Prostate gland (tissue), 2 donors: ENCODE measurements at regions not wholly inside any gene's neighbourhood (a gene's known extent, or its start where the extent isn't known, plus 50 kb on each side); places are given as distances from the start of the nearest gene placed in this dataset.
"Not testable (repeated sequence)": the region's sequence is repeated elsewhere in the genome, so short reads cannot be mapped to it uniquely, and the experiment has no call there.

ENCODE experiments used
- DNase-seq: peaks from one replicate; pipeline ENCODE4 v3.0.0-alpha.2; 2019; ENCODE audit warnings: low spot score
- H3K27ac ChIP-seq, 2 donors: fragments of 200-600 bp; sonication (generic); 2 replicates each; pipeline ENCODE4 v1.5.1; 2017 to 2019
- H3K27me3 ChIP-seq: fragments of 200-600 bp; sonication (generic); replicated peaks from 2 replicates; pipeline ENCODE4 v1.5.1; 2019; ENCODE audit not compliant: insufficient read depth
- H3K36me3 ChIP-seq, 2 donors: fragments of 200-600 bp; sonication (generic); 1 replicate in 1 of 2; 2 replicates in 1 of 2; pipeline versions ENCODE4 v1.5.1 to v1.8.1; 2017 to 2019
- H3K4me1 ChIP-seq: fragments of 200-600 bp; sonication (generic); replicated peaks from 2 replicates; pipeline ENCODE4 v1.5.1; 2019
- H3K4me3 ChIP-seq, 2 donors: fragments of 200-600 bp; sonication (generic); 2 replicates each; pipeline ENCODE4 v1.5.1; 2017 to 2019
- H3K9me3 ChIP-seq: fragments of 200-600 bp; sonication (generic); 2 replicates; pipeline ENCODE4 v1.5.1; 2017
- CTCF ChIP-seq, 4 experiments: fragments of 200-600 bp in 2 of 4; fragments of 450-650 bp in 2 of 4; sonication (generic) in 2 of 4; IDR thresholded peaks; 1 replicate in 3 of 4; 2 replicates in 1 of 4; pipeline ENCODE4 v1.5.1; 2016 to 2019; ENCODE audit warnings: antibody characterized with exemption in 4 of 4, mild to moderate bottlenecking in 2 of 4, moderate library complexity in 2 of 4
- POLR2A ChIP-seq: fragments of 450-650 bp; IDR thresholded peaks from one replicate; pipeline ENCODE4 v1.6.1; 2016; ENCODE audit warnings: antibody characterized with exemption, mild to moderate bottlenecking
- POLR2AphosphoS5 ChIP-seq: sonication (generic); formaldehyde crosslinking; IDR thresholded peaks from one replicate; pipeline ENCODE4 v1.6.1; 2017; ENCODE audit warnings: antibody characterized with exemption
- WGBS: methylation state at CpG from one replicate; pipeline ENCODE4 v1.1.5; 2018; 5-methylcytosine and 5-hydroxymethylcytosine counted together
- intact Hi-C: fragments of 100-400 bp; cut with DNase I; formaldehyde crosslinking; loops from one replicate; pipeline ENCODE4 v1.14.2; 2022

GRCh38 chrY:14360748-14361500, 163.4 kb upstream of the NLGN4Y start:
- Histone ChIP-seq H3K4me3 (no peak overlapping the region), H3K36me3 (no peaks in the 10 kb centered on the region), H3K4me1 (no peaks in the 10 kb centered on the region), H3K9me3 (no peaks in the 10 kb centered on the region), H3K27ac (no peak overlapping the region), H3K27me3 (no peaks in the 10 kb centered on the region)
- no peak for TF ChIP-seq CTCF (IDR thresholded peaks at IDR 0.05)
- TF ChIP-seq POLR2AphosphoS5 = no peak
- no peak for TF ChIP-seq POLR2A
- DNase-seq = no peak
- intact Hi-C loops = no loop called here

- WGBS = 88% methylated on average over 2 of the region's 2 CpGs
- Histone ChIP-seq H3K36me3 (no peaks in the 10 kb centered on the region), H3K4me3 (no peak overlapping the region), H3K27ac (no peak overlapping the region), H3K9me3 (no peaks in the 10 kb centered on the region), H3K4me1 (no peaks in the 10 kb centered on the region), H3K27me3 (no peaks in the 10 kb centered on the region)
- TF ChIP-seq CTCF (IDR thresholded peaks at IDR 0.05) (no peak), POLR2AphosphoS5 (no peak)
- intact Hi-C loops = no loop called here
- no peak for DNase-seq
These were observed 150.7 kb upstream of the NLGN4Y start for GRCh38 chrY:14373608-14374007.

- intact Hi-C loops = no loop called here
- DNase-seq = no peak
- 65% methylated on average over 4 of the region's 4 CpGs for WGBS
These were observed 146.1 kb upstream of the NLGN4Y start for GRCh38 chrY:14378217-14378616.

GRCh38 chrY:14410549-14411030, 113.7 kb upstream of the NLGN4Y start:
- H3K27me3 ChIP-seq, H3K4me3 ChIP-seq, DNase-seq, intact Hi-C loops, H3K36me3 ChIP-seq, H3K27ac ChIP-seq, H3K4me1 ChIP-seq, H3K9me3 ChIP-seq: not testable (repeated sequence)
- 60% methylated on average over 8 of the region's 8 CpGs for WGBS

More at GRCh38 chrY:14378217-14378616, 146.1 kb upstream of the NLGN4Y start:
- TF ChIP-seq POLR2A (no peak), POLR2AphosphoS5 (no peak), CTCF (IDR thresholded peaks at IDR 0.05) (no peak)
- no peak overlapping the region for H3K27ac ChIP-seq
- H3K36me3 ChIP-seq = no peaks in the 10 kb centered on the region
- H3K27me3 ChIP-seq = no peaks in the 10 kb centered on the region
- H3K4me1 ChIP-seq = no peaks in the 10 kb centered on the region
- no peak overlapping the region for H3K4me3 ChIP-seq
- no peaks in the 10 kb centered on the region for H3K9me3 ChIP-seq

GRCh38 chrY:14411334-14411733, 113.0 kb upstream of the NLGN4Y start:
- no peak for DNase-seq
- H3K36me3 ChIP-seq = no peaks in the 10 kb centered on the region
- TF ChIP-seq POLR2A (no peak), POLR2AphosphoS5 (no peak), CTCF (IDR thresholded peaks at IDR 0.05) (no peak)
- no peaks in the 10 kb centered on the region for H3K4me1 ChIP-seq
- H3K9me3 ChIP-seq = no peaks in the 10 kb centered on the region
- intact Hi-C loops = no loop called here
- H3K4me3 ChIP-seq = no peak overlapping the region
- no peak overlapping the region for H3K27ac ChIP-seq
- H3K27me3 ChIP-seq = no peaks in the 10 kb centered on the region
